HCT116 (cell line): ENCODE measurements at regions not wholly inside any gene's neighbourhood (a gene's known extent, or its start where the extent isn't known, plus 50 kb on each side); places are given as distances from the start of the nearest gene placed in this dataset.

Experiments
- ATAC-seq: fragments of 200-7000 bp; cut with Tn5 transposase; 2 replicates; pipeline ENCODE4 v1.9.1; 2020; ENCODE audit warnings: mild to moderate bottlenecking, moderate library complexity
- BruUV-seq: library from RNA; stranded (reverse); fragments of 400-500 nt; replicated peaks from 2 replicates; lab custom pipeline; 2021; lab: Mats Ljungman, UMichigan
- CTCF ChIA-PET: fragments of 300-600 bp; sonication (Branson Sonifier 250); formaldehyde crosslinking; loops from one replicate; lab custom pipeline; 2021; ENCODE audit warnings: antibody characterized with exemption; lab: Charles Lee
- POLR2A ChIA-PET: fragments of 300-600, 350-600 bp; sonication (Branson Sonifier 250); formaldehyde crosslinking; loops from one replicate; lab custom pipeline; 2021; ENCODE audit warnings: antibody characterized with exemption; lab: Charles Lee
- RAD21 ChIA-PET, 2 experiments: fragments of 300-600 bp; sonication (Branson Sonifier 250); formaldehyde crosslinking; loops; one replicate each; lab custom pipeline; 2023; ENCODE audit warnings: low total read pairs in 2 of 2; ENCODE audit not compliant: uncharacterized antibody in 2 of 2, unreplicated experiment in 2 of 2, low non-redundant PET in 1 of 2; lab: Charles Lee
- DNase-seq: peaks from one replicate; pipeline ENCODE4 v3.0.0-alpha.2; 2010; ENCODE audit warnings: low read depth, low spot score
- H2AFZ ChIP-seq: fragments of 200-600 bp; shearing (Covaris generic), sonication (generic); 2 replicates; pipeline ENCODE4 v1.6.1; 2017; ENCODE audit warnings: low read depth, mixed run types, mixed read lengths, antibody characterized with exemption, low read length; ENCODE audit not compliant: poor library complexity, severe bottlenecking
- H3K27ac ChIP-seq: 2 replicates; pipeline ENCODE4 v1.5.1; 2012; ENCODE audit warnings: low read depth, low read length
- H3K27me3 ChIP-seq: fragments of 200-600 bp; sonication (generic); 2 replicates; pipeline ENCODE4 v1.6.1; 2016; ENCODE audit warnings: mixed run types, low read length, mixed read lengths; ENCODE audit not compliant: insufficient read depth
- H3K36me3 ChIP-seq, 2 experiments: fragments of 200-500 bp in 1 of 2; fragments of 200-600 bp in 1 of 2; sonication (Bioruptor generic) in 1 of 2; sonication (generic) in 1 of 2; 2 replicates each; pipeline versions ENCODE4 v1.5.1 to v1.6.1; 2014 to 2016; ENCODE audit warnings: low read length in 2 of 2, inconsistent platforms in 1 of 2, mixed read lengths in 1 of 2, mixed run types in 1 of 2; ENCODE audit not compliant: insufficient read depth in 2 of 2, control insufficient read depth in 1 of 2
- H3K4me1 ChIP-seq, 2 experiments: fragments of 200-600 bp in 1 of 2; sonication (generic) in 1 of 2; 2 replicates each; pipeline versions ENCODE4 v1.5.1 to v1.6.1; 2012 to 2017; ENCODE audit warnings: low read length in 2 of 2, inconsistent platforms in 1 of 2, mild to moderate bottlenecking in 1 of 2, mixed read lengths in 1 of 2, mixed run types in 1 of 2, moderate library complexity in 1 of 2; ENCODE audit not compliant: insufficient read depth in 2 of 2, control insufficient read depth in 1 of 2
- H3K4me2 ChIP-seq: fragments of 200-600 bp; sonication (generic); 2 replicates; pipeline ENCODE4 v1.6.1; 2017; ENCODE audit warnings: mixed run types, low read length, mixed read lengths
- H3K4me3 ChIP-seq, 2 experiments: fragments of 200-600 bp in 1 of 2; sonication (generic) in 1 of 2; replicated peaks in 1 of 2; 2 replicates each; pipeline ENCODE4 v1.5.1; 2011 to 2016; ENCODE audit warnings: low read length in 2 of 2, control low read depth in 1 of 2, low read depth in 1 of 2, mild to moderate bottlenecking in 1 of 2, mixed read lengths in 1 of 2, mixed run types in 1 of 2
- H3K79me2 ChIP-seq: fragments of 200-600 bp; sonication (generic); 2 replicates; pipeline ENCODE4 v1.6.1; 2017; ENCODE audit warnings: mild to moderate bottlenecking, mixed run types, low read length, moderate library complexity, mixed read lengths; ENCODE audit not compliant: insufficient read depth
- H3K9ac ChIP-seq: fragments of 200-600 bp; sonication (generic); 2 replicates; pipeline ENCODE4 v1.6.1; 2016; ENCODE audit warnings: low read length, mixed read lengths
- H3K9me2 ChIP-seq: fragments of 200-600 bp; sonication (generic), shearing (Covaris generic); 2 replicates; pipeline ENCODE4 v1.6.1; 2017; ENCODE audit warnings: mixed run types, mild to moderate bottlenecking, moderate library complexity; ENCODE audit not compliant: insufficient read depth
- H3K9me3 ChIP-seq, 2 experiments: fragments of 200-500 bp in 1 of 2; fragments of 200-600 bp in 1 of 2; sonication (Bioruptor generic) in 1 of 2; sonication (generic) in 1 of 2; 2 replicates each; pipeline ENCODE4 v1.6.1; 2014 to 2017; ENCODE audit warnings: low read length in 2 of 2, mixed read lengths in 2 of 2, inconsistent platforms in 1 of 2, low read depth in 1 of 2, mild to moderate bottlenecking in 1 of 2, mixed run types in 1 of 2, moderate library complexity in 1 of 2; ENCODE audit not compliant: control insufficient read depth in 1 of 2, insufficient read depth in 1 of 2
- H4K20me1 ChIP-seq: fragments of 200-600 bp; sonication (generic), shearing (Covaris generic); 2 replicates; pipeline ENCODE4 v1.6.1; 2017; ENCODE audit warnings: mixed run types, mild to moderate bottlenecking, moderate library complexity; ENCODE audit not compliant: insufficient read depth
- JUND ChIP-seq: IDR thresholded peaks from 2 replicates; pipeline ENCODE4 v1.6.1; 2012
- MAX ChIP-seq: IDR thresholded peaks from 2 replicates; pipeline ENCODE4 v1.6.1; 2012
- POLR2A ChIP-seq: IDR thresholded peaks from 2 replicates; pipeline ENCODE4 v1.7.0; 2011; ENCODE audit warnings: borderline replicate concordance; ENCODE audit not compliant: insufficient read depth, insufficient read length; ENCODE audit errors: extremely low read depth
- POLR2AphosphoS5 ChIP-seq: IDR thresholded peaks from 2 replicates; pipeline ENCODE4 v1.6.1; 2011; ENCODE audit warnings: mild to moderate bottlenecking, low read depth, low read length, moderate library complexity
- REST ChIP-seq: IDR thresholded peaks from 2 replicates; pipeline ENCODE4 v1.6.1; 2012; ENCODE audit warnings: low read depth
- SRF ChIP-seq: IDR thresholded peaks from 2 replicates; pipeline ENCODE4 v1.6.1; 2012; ENCODE audit warnings: low read depth
- YY1 ChIP-seq: IDR thresholded peaks from 2 replicates; pipeline ENCODE4 v1.6.1; 2011; ENCODE audit warnings: low read length, low read depth, moderate library complexity, mild to moderate bottlenecking; ENCODE audit not compliant: insufficient replicate concordance; ENCODE audit errors: extremely low read depth
- ZFX ChIP-seq: fragments of 450-650 bp; IDR thresholded peaks from 2 replicates; pipeline ENCODE4 v1.6.1; 2017
- ZNF274 ChIP-seq: fragments of 200-500 bp; sonication (Bioruptor generic); IDR thresholded peaks from 2 replicates; pipeline ENCODE4 v1.6.1; 2014; ENCODE audit warnings: mild to moderate bottlenecking, low read depth, low read length, inconsistent platforms
- intact Hi-C: fragments of 100-400 bp; cut with micrococcal nuclease; formaldehyde crosslinking; loops from 2 replicates; pipeline ENCODE4 v1.10.0; 2022
- TF ChIP-seq, protein P1 (sequence below): IDR thresholded peaks from 2 replicates; pipeline ENCODE4 v1.6.1; 2012
- TF ChIP-seq, protein P2 (sequence below), 3 experiments: fragments of 200-600 bp in 1 of 3; sonication (generic) in 1 of 3; IDR thresholded peaks in 2 of 3; conservative IDR thresholded peaks in 1 of 3; 2 replicates each; pipeline ENCODE4 v1.5.1; 2012 to 2017; ENCODE audit warnings: low read depth in 2 of 3, low read length in 2 of 3, antibody characterized with exemption in 1 of 3, borderline replicate concordance in 1 of 3, control low read depth in 1 of 3, mild to moderate bottlenecking in 1 of 3, mixed read lengths in 1 of 3, mixed run types in 1 of 3, moderate library complexity in 1 of 3; ENCODE audit not compliant: insufficient read depth in 1 of 3

- DNase-seq = no peak
- H3K9ac ChIP-seq = no peak overlapping the region
- no peaks in the 10 kb centered on the region for H3K9me2 ChIP-seq
- H4K20me1 ChIP-seq = no peaks in the 10 kb centered on the region; the same call in 1 of the 2 replicates
- TF ChIP-seq, protein P1, sequence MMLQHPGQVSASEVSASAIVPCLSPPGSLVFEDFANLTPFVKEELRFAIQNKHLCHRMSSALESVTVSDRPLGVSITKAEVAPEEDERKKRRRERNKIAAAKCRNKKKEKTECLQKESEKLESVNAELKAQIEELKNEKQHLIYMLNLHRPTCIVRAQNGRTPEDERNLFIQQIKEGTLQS = no peak
- no peak for TF ChIP-seq ZFX
- no peak for TF ChIP-seq REST
- TF ChIP-seq, protein P2, sequence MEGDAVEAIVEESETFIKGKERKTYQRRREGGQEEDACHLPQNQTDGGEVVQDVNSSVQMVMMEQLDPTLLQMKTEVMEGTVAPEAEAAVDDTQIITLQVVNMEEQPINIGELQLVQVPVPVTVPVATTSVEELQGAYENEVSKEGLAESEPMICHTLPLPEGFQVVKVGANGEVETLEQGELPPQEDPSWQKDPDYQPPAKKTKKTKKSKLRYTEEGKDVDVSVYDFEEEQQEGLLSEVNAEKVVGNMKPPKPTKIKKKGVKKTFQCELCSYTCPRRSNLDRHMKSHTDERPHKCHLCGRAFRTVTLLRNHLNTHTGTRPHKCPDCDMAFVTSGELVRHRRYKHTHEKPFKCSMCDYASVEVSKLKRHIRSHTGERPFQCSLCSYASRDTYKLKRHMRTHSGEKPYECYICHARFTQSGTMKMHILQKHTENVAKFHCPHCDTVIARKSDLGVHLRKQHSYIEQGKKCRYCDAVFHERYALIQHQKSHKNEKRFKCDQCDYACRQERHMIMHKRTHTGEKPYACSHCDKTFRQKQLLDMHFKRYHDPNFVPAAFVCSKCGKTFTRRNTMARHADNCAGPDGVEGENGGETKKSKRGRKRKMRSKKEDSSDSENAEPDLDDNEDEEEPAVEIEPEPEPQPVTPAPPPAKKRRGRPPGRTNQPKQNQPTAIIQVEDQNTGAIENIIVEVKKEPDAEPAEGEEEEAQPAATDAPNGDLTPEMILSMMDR (IDR thresholded peaks at IDR 0.05 in 2 of 3, conservative IDR thresholded peaks at IDR 0.05 in 1 of 3; ENCODE audit: borderline replicate concordance in 1 of 3, insufficient read depth in 1 of 3, low read depth in 2 of 3, low read length in 2 of 3) = no peak
- no peak for TF ChIP-seq JUND
- no peak for TF ChIP-seq ZNF274
- TF ChIP-seq MAX = no peak
- TF ChIP-seq POLR2AphosphoS5 = no peak
- TF ChIP-seq YY1 = no peak
- TF ChIP-seq POLR2A = no peak
- no peak for TF ChIP-seq SRF
- intact Hi-C loops = no loop called here
- no peaks in the 10 kb centered on the region for H3K4me1 ChIP-seq
- no TSS peak for BruUV-seq
- H2AFZ ChIP-seq = no peak overlapping the region
- H3K4me3 ChIP-seq = no peak overlapping the region
- RAD21 ChIA-PET = no interaction called here
- no peak overlapping the region for H3K27ac ChIP-seq
- ATAC-seq = no peak
- H3K4me2 ChIP-seq = no peak overlapping the region
- H3K36me3 ChIP-seq = no peaks in the 10 kb centered on the region
- no peaks in the 10 kb centered on the region for H3K27me3 ChIP-seq
- no peaks in the 10 kb centered on the region for H3K79me2 ChIP-seq
- POLR2A ChIA-PET = no interaction called here
- H3K9me3 ChIP-seq = no peaks in the 10 kb centered on the region
- CTCF ChIA-PET = no interaction called here
These were observed 609.1 kb upstream of the GRAMD2B start for GRCh38 chr5:125814119-125814518.
